GM21619 (cell line): ENCODE measurements at regions not wholly inside any gene's neighbourhood (a gene's known extent, or its start where the extent isn't known, plus 50 kb on each side); places are given as distances from the start of the nearest gene placed in this dataset.

ENCODE experiments used
- ATAC-seq: cut with Tn5 transposase; IDR thresholded peaks from one replicate; pipeline ENCODE4 v1.9.1; 2021; ENCODE audit not compliant: unreplicated experiment

DNA sequence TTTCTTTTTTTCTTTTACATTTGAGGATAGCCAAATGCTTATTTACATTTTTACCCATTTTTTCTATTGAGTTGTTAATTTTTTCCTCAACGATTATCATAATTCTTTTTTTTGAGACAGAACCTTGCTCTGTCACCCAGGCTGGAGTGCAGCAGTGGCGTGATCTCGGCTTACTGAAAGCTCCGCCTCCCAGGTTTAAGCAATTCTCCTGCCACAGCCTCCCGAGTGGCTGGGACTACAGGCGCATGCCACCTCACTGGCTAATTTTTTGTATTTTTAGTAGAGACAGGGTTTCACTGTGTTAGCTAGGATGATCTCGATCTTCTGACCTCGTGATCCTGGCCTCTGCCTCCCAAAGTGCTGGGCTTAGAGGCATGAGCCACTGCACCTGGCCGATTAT, 208.7 kb downstream of the LIG4 start:
- no peak for ATAC-seq

DNA sequence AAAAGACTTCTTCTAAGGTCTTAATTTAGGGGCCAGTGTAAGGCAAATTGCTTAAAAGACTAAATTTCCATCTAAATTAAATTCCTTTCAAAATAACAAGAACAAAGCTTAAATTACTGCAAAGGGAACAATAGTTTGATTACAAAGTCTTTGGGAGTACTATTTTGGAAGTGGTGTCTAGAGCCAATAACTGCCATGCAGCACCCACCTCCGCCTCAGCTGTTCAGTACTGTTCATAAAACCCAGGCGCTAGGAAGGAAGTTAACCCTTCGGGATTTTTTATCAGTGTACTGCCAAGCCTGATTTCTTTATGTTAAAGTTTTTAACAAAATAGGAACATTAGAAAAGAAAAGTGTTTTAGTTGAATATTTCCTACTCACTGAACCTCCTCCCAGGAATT, 210.1 kb downstream of the LIG4 start:
- ATAC-seq = no peak

DNA sequence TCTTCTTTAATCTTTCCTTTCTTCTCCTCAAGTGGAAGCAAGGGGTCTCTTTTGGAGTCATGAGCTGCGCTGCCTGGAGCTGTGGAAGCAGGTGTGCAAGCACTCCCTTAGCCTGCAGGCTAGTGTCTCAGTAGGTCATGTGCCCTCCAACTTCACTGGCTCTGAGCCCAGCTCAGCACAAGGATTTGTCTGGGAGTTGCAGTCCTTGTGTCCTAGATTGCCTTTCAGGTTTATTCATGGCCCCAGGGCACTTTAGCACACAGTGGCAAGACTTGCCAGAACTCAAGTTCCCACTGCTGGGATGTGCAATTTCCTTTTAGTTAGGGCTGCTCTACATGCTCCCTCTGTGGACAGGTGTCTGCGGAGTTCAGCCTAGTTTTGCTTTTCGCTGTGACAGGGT, 211.7 kb downstream of the LIG4 start:
- no peak for ATAC-seq

DNA sequence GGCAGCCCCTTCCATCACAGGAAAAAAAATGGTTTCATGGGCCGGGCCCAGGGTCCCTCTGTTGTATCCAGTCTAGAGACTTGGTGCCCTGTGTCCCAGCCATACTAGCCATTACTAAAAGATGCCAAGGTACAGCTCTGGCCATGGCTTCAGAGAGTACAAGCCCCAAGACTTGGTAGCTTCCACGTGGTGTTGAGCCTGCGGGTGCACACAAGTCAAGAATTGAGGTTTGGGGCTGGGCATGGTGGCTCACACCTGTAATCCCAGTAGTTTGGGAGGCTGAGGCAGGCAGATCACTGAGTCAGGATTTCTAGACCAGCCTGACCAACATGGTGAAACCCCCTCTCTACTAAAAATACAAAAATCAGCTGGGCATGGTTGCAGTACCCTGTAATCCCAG, 214.3 kb downstream of the LIG4 start:
- no peak for ATAC-seq

DNA sequence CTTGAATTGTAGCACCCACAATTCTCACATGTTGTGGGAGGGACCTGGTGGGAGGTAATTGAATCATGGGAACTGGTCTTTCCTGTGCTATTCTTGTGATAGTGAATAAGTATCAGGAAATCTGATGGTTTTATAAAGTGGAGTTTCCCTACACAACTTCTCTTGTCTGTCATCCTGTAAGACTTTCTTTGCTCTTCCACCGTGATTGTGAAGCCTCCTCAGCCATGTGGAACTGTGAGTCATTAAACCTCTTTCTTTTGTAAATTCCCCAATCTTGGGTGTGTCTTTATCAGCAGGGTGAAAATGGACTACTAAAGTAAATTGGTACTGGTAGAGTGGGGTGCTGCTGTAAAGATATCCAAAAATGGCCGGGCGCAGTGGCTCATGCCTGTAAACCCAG, 215.6 kb downstream of the LIG4 start:
- no peak for ATAC-seq

DNA sequence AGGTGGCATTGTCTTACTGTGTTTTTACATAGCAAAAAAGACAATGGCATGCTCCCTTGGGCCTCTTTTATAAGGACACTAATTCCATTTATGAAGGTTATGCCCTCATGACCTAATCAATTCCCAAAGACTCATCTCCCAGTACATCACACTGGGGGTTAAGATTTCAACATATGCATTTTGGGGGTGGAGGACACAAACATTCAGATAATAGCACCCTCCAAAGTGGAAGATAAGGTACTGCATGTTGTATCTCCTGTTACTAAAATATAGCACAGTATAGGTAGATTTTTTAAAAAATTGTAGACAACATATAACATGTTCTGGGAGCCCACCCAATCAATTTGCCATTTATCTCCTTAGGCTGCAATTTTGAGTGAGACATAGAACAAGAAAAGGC, 221.2 kb downstream of the LIG4 start:
- no peak for ATAC-seq

DNA sequence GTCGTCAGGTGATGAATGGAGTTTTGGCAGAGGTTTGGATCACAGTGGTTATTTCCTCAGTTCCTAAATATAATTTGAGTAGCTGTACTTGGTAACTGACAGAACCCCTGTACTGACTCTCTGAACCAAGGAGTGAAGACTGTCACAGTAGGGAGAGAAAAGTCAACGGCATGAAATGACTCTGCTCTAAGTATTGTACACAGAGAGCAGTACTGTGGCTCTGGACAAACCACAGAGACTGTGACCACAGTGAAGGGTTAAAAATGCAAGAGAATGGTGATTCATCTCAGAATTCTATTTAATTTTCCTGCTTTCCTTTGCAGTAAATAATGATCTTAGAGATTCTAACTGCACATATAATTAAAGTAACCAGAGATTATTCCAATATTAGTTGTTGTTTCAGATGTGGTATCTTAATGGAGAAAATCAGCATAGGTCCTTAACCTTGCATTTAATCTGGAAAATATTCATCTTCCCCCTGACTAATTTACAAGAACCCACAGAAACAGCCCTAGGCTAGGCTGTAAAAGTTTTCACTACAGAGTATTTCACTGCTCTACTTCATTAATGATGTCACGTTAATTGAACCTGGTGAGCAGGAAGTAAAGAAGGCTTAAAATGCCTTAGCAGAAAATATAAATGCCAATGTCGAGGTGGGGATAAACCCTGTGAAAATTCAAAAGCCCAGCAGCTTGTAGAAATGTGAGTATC, 221.9 kb downstream of the LIG4 start:
- ATAC-seq = peak; percentile 54

DNA sequence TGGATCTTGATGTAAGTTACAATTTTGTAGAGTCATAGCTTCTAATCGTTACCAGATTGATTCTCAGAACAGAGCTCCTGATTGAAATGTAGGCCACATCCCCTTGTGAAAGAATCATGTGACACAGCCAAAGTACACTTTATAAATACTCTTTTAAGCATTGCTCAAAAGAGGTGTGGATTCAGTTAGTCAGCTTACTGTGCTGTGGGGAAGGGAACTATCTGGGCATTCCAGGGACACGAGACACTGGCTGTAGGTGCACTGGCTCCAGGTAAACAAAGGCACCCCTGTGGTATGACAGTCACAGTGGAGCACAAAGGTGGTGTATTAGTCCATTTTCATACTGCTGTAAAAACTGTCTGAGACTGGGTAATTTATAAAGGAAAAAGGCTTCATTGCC, 222.8 kb downstream of the LIG4 start:
- ATAC-seq = no peak

DNA sequence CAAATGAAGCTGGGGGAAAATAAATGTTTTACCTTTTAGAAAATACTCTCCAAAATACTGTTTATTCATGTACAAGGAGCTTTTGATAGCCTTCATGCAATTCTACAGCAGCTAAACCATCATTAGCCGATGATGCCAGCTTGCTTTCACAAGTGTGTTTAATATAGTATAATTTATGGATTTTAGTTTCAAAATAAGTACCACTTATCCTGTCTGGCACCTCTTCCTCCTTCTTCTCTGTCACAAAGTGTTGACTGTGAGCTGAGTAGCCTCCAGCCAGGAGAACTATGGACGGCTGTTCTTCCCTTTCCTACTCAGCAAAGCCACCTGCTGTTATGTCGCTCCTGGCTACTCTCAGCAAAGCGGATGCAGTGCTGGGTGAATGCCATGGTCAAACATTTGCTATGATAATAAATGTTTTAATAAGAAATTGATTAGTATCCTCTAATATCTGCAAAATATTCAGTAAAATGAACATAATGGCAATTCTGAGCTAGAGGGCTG, 238.2 kb downstream of the LIG4 start:
- no peak for ATAC-seq

DNA sequence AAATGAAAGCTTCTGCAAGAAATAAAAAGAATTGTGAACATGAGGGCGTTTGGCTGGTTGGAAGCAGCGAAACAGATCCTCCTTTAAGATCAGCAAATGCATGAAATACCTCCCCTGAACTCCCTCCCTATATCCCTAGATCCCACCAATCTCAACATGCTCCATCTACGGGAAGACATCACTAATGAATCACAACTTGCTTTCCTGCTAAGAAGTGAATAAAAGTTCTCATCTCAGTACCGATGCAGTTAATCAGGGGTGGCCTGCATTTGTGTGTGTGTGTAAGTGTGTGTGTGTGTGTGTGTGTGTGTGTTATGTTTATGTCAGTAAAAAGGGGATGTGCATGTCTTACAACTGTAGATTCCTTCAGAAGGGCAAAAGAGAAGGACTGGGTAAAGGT, 238.7 kb downstream of the LIG4 start:
- no peak for ATAC-seq

DNA sequence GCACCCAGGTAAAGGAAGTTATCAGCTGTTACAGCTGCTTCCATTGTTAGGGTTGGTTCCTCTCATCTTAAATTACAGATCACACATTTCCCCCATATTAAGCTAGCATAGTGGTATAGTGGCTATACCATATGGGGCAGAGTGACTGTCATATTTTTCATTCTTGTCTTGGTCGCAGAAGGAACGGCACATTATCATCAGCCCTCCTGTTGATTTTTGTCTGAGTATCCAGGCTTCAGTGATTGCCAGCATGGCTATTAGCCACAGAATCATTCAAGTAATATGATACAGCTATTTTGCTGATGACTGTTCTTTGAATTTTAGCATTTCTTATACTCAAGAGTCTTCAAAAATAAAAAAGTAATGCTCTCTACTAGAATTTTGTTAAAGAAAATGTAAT, 240.9 kb downstream of the LIG4 start:
- no peak for ATAC-seq

DNA sequence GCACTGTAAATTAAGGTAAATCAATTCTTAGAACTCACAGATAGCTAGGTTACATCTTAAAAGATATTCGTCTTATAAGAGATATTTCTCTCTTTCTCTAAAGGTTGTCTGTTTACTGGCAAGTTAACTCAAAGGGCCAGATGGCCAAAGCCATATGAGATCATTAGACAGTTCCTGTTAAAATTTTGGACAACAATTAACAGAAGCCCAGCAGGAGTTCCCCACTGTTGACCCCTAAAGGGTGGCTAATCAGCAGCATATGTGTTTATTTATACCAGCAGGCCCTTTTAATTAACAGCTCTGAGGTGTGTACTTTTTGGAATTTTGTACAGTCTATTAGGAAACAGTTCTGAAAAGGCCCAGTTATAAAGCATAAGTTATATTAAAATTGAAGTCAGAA, 245.8 kb downstream of the LIG4 start:
- ATAC-seq = no peak

DNA sequence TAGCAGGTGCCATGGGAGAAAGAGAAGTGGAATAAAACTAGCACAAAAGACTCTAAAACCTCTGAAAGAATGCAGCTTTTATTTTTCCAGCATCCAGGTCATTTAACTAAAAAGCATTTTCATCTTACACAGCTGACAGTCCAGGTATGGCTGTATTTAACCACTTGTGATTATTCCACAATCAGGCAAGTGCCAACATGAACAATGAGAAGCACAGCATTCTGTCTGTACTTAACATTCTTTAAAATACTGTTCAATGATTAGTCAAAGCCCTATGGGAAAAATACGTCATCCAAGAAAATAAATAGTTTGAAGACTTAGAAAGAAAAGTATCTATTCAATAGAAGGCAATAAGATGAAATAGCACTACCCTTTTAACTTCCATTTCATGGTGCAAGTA, 246.9 kb downstream of the LIG4 start:
- ATAC-seq = no peak

DNA sequence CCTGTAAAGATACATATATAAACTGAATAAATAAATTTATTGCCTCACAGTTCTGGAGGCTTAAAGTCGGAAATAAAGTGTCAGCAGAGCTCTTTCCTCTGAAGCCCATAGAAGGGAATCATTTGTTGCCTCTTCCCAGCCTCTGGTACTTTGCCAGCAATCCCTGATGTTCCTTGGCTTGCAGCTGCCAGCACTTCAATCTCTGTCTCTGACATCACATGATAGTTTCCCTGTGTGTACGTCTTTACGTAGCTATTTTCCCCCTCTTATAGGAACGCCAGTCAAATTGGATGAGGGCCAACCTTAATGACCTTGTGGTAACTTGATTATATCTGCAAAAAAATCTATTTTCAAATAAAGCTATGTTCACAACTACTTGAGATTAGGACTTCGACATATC, 250.9 kb downstream of the LIG4 start:
- no peak for ATAC-seq

DNA sequence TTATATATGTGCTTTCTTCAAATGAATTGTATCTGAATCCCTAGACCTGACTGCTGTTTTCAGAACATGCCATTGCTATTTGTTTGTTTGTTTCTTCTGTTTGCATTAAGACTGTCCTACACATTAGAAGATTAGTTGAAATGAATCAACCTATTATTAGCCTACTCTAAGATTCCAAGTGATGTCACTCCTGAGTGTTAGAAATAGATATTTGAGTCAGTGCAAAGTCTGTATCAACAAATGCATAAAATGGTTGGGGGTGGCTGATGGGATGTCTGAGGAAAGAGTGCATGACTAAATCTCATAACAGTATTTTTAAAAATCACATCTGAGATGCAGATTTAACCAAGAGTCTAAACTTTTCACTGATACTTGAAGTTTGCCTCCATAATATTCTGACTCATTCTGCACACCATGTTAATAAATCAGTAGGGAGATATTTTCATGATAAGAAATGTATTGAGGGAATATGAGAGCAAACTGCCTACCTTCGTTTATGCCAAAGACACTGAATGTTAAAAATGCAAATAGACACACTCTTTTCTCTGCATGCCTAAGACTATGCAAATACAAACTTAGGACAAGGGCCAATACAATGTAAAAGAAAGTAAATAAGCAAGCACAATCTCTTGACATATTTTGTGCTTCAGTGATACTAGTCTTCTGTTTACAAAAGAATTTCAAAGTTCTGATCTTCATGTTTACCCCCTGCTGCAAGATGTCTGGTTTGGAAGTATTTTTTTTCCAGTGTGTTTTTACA, 253.3 kb downstream of the LIG4 start:
- no peak for ATAC-seq

DNA sequence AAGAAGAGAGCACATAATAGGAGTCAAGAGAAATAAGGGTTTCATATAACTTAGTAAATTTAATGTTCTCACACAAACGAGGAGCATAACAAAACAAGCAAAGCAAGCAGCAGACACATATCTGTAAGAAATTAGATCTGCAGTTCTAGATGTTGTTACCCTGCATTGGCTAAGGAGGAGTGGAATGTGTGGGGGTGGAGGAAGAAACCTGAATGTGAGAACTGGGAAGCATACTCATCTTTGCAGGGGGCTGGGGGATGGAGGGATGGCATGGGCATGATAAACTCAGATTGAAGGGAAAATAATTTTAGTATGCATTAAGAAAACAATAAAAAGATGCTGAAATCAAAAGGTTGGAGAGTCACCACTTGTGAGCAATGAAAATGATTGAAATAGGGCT, 255.0 kb downstream of the LIG4 start:
- no peak for ATAC-seq

DNA sequence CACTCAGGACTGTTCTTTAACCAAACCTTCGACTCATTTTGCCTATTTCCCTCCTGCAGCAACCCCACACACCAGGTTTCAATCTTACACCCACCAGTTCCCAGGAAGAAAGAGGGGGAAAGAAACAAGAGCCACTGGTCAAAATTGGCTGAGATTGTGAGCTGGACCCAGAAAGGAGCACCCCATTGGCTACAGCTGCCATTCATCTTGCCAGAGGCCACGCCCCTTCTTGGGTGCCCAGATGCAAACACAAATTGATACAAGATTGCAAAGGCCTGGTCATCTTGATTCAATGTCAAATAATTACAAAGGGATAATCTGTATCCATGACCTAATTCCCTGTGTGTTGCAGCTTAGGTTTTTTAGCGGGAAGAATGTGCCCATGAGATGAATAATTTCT, 258.4 kb downstream of the LIG4 start:
- ATAC-seq = no peak

DNA sequence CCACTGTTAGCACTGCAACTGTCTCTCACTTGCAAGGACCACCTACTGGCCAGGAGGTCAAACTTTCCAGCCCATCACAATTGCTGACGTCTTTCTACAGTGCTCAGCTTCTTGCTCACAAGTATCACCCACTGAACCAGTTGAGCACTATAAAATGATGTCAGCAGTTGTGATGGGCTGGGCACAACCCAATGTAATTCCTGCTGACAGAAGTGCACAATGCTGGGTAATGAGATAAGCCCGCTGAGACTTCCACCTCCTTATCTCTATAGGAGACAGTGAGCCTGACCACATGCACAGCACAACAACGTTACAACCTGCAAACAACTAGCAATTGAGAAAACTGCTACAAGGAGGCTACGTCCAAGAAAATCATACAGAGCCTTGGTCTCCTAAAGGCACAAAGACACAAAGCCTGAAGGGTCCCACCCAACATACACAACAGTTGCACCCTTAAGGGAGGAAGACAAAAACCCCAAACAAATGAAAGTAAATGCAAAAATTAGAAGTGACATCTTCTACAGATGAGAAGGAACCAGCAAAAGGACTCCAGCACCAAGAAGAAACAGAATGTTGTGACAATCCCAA, 273.2 kb downstream of the LIG4 start:
- ATAC-seq = no peak

DNA sequence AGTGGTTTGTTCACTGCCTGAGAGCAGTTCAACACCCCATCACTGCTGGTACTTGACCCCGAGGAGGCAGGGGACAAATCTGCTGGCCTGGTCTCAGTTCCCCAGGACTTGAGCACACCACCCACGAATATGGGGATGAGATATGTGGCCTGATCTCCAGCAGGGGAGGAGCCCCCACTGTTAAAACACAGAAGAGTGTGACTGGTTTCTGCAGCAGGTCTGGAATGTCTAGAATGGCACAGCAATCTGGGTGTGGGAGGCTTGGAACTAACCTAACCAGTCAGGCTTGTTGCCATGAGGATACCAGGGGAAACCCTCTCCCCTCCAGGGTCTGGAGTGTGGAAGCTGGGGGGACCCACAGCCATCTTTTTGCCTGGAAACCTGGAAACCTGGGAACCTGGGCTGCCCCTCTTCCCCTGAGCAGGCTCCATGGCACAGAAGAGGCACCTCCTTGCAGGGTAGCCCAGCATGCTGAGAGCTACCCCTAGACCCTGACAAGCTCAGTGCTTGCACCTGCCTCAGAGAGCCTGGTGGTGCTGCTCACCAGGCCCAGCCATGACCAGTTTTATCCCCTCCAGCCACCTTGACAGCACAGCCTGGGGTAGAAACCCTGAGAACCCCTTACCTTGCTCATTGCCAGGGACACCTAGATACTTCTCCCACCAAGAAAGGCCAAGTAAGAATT, 273.8 kb downstream of the LIG4 start:
- no peak for ATAC-seq

DNA sequence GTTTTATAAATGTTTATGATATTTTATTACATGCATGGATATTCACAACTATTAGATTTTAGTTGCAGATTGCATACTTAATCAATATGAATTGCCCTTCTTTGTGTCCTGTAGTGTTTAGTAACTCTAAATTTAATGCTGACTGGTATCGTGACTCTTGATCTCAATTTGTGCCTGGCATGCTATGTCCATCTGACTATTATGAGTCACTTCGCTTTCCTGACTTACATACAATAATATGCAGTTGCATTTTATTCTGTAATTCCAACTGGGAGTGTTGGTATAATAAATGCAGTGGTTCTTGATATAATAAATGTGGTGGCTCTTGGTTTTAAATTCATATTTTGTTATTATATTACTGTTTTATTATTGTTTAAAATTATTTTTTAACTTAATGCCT, 277.5 kb downstream of the LIG4 start:
- ATAC-seq = no peak

DNA sequence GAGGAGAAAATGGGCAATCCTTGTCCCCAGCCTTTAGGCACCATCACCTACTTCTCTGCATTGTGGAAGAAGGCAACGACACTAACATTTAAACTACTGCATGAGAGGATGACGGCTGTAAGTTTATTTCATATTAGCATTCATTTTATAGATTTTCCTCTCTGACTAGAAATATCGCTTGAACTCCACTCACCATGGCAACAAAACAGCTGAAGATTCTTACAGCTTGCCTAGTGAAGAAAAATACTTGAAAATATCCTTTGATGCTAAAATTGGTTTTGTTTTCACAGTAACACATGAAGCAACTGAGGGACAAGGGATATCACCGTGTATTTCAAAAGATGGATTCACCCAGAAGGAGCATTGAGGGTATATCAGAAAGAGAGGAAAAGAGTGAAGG, 284.3 kb downstream of the LIG4 start:
- ATAC-seq = no peak

DNA sequence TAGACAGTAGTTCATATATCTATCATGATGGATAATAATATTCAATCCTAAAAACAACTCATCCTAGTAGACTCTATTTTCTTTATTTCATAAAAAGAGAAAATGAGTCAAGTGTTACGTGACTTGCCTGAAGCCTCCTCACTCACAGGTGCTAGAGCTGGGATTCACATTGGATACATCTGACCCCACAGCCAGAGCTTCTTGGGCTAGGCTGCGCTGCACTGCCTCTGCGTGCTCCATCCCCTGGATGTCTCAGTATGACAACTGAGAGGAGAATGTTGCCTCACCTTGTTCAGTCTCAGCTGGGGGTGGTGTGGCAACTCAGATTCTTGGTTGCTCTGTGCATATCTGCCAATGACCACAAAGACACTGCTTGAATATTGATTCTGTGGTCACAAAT, 286.6 kb downstream of the LIG4 start:
- no peak for ATAC-seq
